C4-2B (cell line): ENCODE measurements at regions not wholly inside any gene's neighbourhood (a gene's known extent, or its start where the extent isn't known, plus 50 kb on each side); places are given as distances from the start of the nearest gene placed in this dataset.

Source experiments
- CTCF ChIP-seq: fragments of 450-650 bp; conservative IDR thresholded peaks from 2 replicates; pipeline ENCODE4 v1.5.1; 2017; ENCODE audit warnings: mild to moderate bottlenecking
- ZFX ChIP-seq: fragments of 450-650 bp; IDR thresholded peaks from 2 replicates; pipeline ENCODE4 v1.6.1; 2017

GRCh38 chr6:97394160-97394748 lies 111.2 kb upstream of the MMS22L start:
- TF ChIP-seq CTCF (peak; percentile 90), ZFX (no peak)
